Natural killer cell (primary cell): ENCODE measurements at regions not wholly inside any gene's neighbourhood (a gene's known extent, or its start where the extent isn't known, plus 50 kb on each side); places are given as distances from the start of the nearest gene placed in this dataset.
"Not testable (repeated sequence)": the region's sequence is repeated elsewhere in the genome, so short reads cannot be mapped to it uniquely, and the experiment has no call there.

Source experiments
- ATAC-seq, 3 donors: fragments of 150-1000 bp in 2 of 3; fragments of 200-7000 bp in 1 of 3; cut with Tn5 transposase; 1 replicate in 1 of 3; 2 replicates in 2 of 3; pipeline ENCODE4 v1.10.0; 2021; ENCODE audit warnings: mild to moderate bottlenecking in 2 of 3, moderate library complexity in 2 of 3
- DNase-seq, 2 donors: peaks; one replicate each; pipeline versions ENCODE4 v3.0.0 to v3.0.0-alpha.2; 2013 to 2021; ENCODE audit warnings: mixed read lengths in 1 of 2
- H3K27ac ChIP-seq: one replicate; pipeline ENCODE4 v1.5.1; 2013; ENCODE audit warnings: mild to moderate bottlenecking, low read length
- H3K27me3 ChIP-seq: one replicate; pipeline ENCODE4 v1.6.1; 2013; ENCODE audit warnings: low read length; ENCODE audit not compliant: control insufficient read depth, insufficient read depth
- H3K36me3 ChIP-seq: one replicate; pipeline ENCODE4 v1.6.1; 2013; ENCODE audit warnings: low read length; ENCODE audit not compliant: control insufficient read depth, insufficient read depth
- H3K4me1 ChIP-seq: one replicate; pipeline ENCODE4 v1.6.1; 2013; ENCODE audit warnings: low read length; ENCODE audit not compliant: control insufficient read depth, insufficient read depth
- H3K4me3 ChIP-seq: one replicate; pipeline ENCODE4 v1.5.1; 2013; ENCODE audit warnings: low read length
- H3K9me3 ChIP-seq: one replicate; pipeline ENCODE4 v1.6.1; 2013; ENCODE audit warnings: low read length; ENCODE audit not compliant: control insufficient read depth, insufficient read depth
- H3K27ac Mint-ChIP-seq, 2 donors: one replicate each; pipeline ENCODE4 v1.8.0; 2022; ENCODE audit warnings: mild to moderate bottlenecking in 2 of 2, mixed read lengths in 2 of 2, moderate library complexity in 1 of 2
- H3K27me3 Mint-ChIP-seq, 2 donors: one replicate each; pipeline ENCODE4 v1.8.0; 2022; ENCODE audit warnings: low read depth in 2 of 2, mixed read lengths in 2 of 2
- H3K36me3 Mint-ChIP-seq: one replicate; pipeline ENCODE4 v1.8.0; 2022; ENCODE audit warnings: mixed read lengths
- H3K4me1 Mint-ChIP-seq, 2 donors: one replicate each; pipeline ENCODE4 v1.8.0; 2022; ENCODE audit warnings: mixed read lengths in 2 of 2
- H3K4me3 Mint-ChIP-seq: one replicate; pipeline ENCODE4 v1.8.0; 2022; ENCODE audit warnings: mild to moderate bottlenecking, moderate library complexity, mixed read lengths
- H3K9me3 Mint-ChIP-seq, 2 donors: one replicate each; pipeline ENCODE4 v1.8.0; 2022; ENCODE audit warnings: mixed read lengths in 2 of 2
- WGBS: methylation state at CpG from one replicate; pipeline ENCODE4 v1.1.7; 2013; ENCODE audit warnings: missing lambda C conversion rate; ENCODE audit not compliant: insufficient coverage; 5-methylcytosine and 5-hydroxymethylcytosine counted together
- intact Hi-C: fragments of 100-400 bp; cut with micrococcal nuclease; formaldehyde crosslinking; loops from one replicate; pipeline ENCODE4 v1.14.2; 2022

GRCh38 chr2:110344405-110345035, 128.1 kb downstream of the LIMS4 start:
- WGBS = 93% methylated on average over 4 of the region's 6 CpGs
- DNase-seq = peak in 1 of 2 donors; percentile 0
- H3K36me3 Mint-ChIP-seq, H3K9me3 ChIP-seq, H3K36me3 ChIP-seq, H3K27ac Mint-ChIP-seq, H3K4me1 Mint-ChIP-seq, H3K4me3 ChIP-seq, H3K27me3 ChIP-seq, H3K4me1 ChIP-seq, ATAC-seq, H3K9me3 Mint-ChIP-seq, H3K27ac ChIP-seq, H3K4me3 Mint-ChIP-seq, intact Hi-C loops, H3K27me3 Mint-ChIP-seq: not testable (repeated sequence)

- H3K27ac Mint-ChIP-seq, DNase-seq, H3K4me1 ChIP-seq, H3K4me3 ChIP-seq, H3K9me3 ChIP-seq, H3K36me3 Mint-ChIP-seq, H3K27ac ChIP-seq, H3K4me1 Mint-ChIP-seq, intact Hi-C loops, H3K9me3 Mint-ChIP-seq, ATAC-seq, H3K4me3 Mint-ChIP-seq, H3K27me3 Mint-ChIP-seq, H3K36me3 ChIP-seq, H3K27me3 ChIP-seq: not testable (repeated sequence)
- WGBS = no CpG with 5 or more reads among the region's 7 CpGs
Observed at GRCh38 chr2:110342077-110342476, 129.7 kb upstream of the MTLN start.

- DNase-seq, H3K4me1 ChIP-seq, H3K4me3 Mint-ChIP-seq, H3K4me1 Mint-ChIP-seq, H3K36me3 ChIP-seq, H3K27ac Mint-ChIP-seq, H3K36me3 Mint-ChIP-seq, H3K27ac ChIP-seq, intact Hi-C loops, H3K4me3 ChIP-seq, H3K27me3 ChIP-seq, H3K9me3 Mint-ChIP-seq, ATAC-seq, H3K27me3 Mint-ChIP-seq, H3K9me3 ChIP-seq: not testable (repeated sequence)
- WGBS = no CpG with 5 or more reads among the region's 2 CpGs
Observed at GRCh38 chr2:110339126-110339525, 126.8 kb upstream of the MTLN start.

- H3K27me3 ChIP-seq, H3K9me3 ChIP-seq, H3K27me3 Mint-ChIP-seq, H3K4me1 Mint-ChIP-seq, H3K36me3 Mint-ChIP-seq, H3K4me3 Mint-ChIP-seq, H3K9me3 Mint-ChIP-seq, H3K4me1 ChIP-seq, ATAC-seq, H3K27ac ChIP-seq, intact Hi-C loops, H3K27ac Mint-ChIP-seq, H3K36me3 ChIP-seq, DNase-seq, H3K4me3 ChIP-seq: not testable (repeated sequence)
- 87% methylated on average over 11 of the region's 22 CpGs for WGBS
Observed at GRCh38 chr2:110338277-110339003, 126.1 kb upstream of the MTLN start.

GRCh38 chr2:110336071-110336470, 123.7 kb upstream of the MTLN start:
- H3K4me1 Mint-ChIP-seq, H3K4me3 ChIP-seq, H3K36me3 Mint-ChIP-seq, intact Hi-C loops, H3K36me3 ChIP-seq, ATAC-seq, DNase-seq, H3K9me3 ChIP-seq, H3K27ac ChIP-seq, H3K4me1 ChIP-seq, H3K27me3 ChIP-seq, H3K9me3 Mint-ChIP-seq, H3K27me3 Mint-ChIP-seq, H3K27ac Mint-ChIP-seq, H3K4me3 Mint-ChIP-seq: not testable (repeated sequence)
- WGBS = 96% methylated on average over 2 of the region's 5 CpGs

GRCh38 chr2:110335415-110336049, 123.2 kb upstream of the MTLN start:
- H3K36me3 Mint-ChIP-seq, H3K4me1 ChIP-seq, H3K9me3 Mint-ChIP-seq, H3K27me3 ChIP-seq, intact Hi-C loops, H3K36me3 ChIP-seq, ATAC-seq, H3K27ac Mint-ChIP-seq, H3K9me3 ChIP-seq, H3K4me3 ChIP-seq, H3K4me1 Mint-ChIP-seq, DNase-seq, H3K4me3 Mint-ChIP-seq, H3K27me3 Mint-ChIP-seq, H3K27ac ChIP-seq: not testable (repeated sequence)
- 68% methylated on average over 2 of the region's 10 CpGs for WGBS

- H3K36me3 ChIP-seq, H3K27ac ChIP-seq, H3K4me3 ChIP-seq, H3K36me3 Mint-ChIP-seq, ATAC-seq, H3K27ac Mint-ChIP-seq, H3K4me1 ChIP-seq, H3K4me3 Mint-ChIP-seq, H3K27me3 Mint-ChIP-seq, H3K9me3 Mint-ChIP-seq, H3K4me1 Mint-ChIP-seq, H3K27me3 ChIP-seq, H3K9me3 ChIP-seq, intact Hi-C loops: not testable (repeated sequence)
- DNase-seq = peak in 1 of 2 donors; percentile 0
- 92% methylated on average over 5 of the region's 18 CpGs for WGBS
Observed at GRCh38 chr2:110333114-110334095, 121.1 kb upstream of the MTLN start.
